Right lobe of liver (tissue), 6 donors: ENCODE measurements at regions not wholly inside any gene's neighbourhood (a gene's known extent, or its start where the extent isn't known, plus 50 kb on each side); places are given as distances from the start of the nearest gene placed in this dataset.

Experiments
- ATAC-seq, 4 donors: fragments of 200-7000 bp; cut with Tn5 transposase; one replicate each; pipeline ENCODE4 v1.9.1; 2020; ENCODE audit warnings: mild to moderate bottlenecking in 4 of 4, moderate library complexity in 4 of 4
- DNase-seq, 3 donors: peaks; one replicate each; pipeline ENCODE4 v3.0.0-alpha.2; 2020
- H3K27ac ChIP-seq, 3 donors: fragments of 200-600 bp; one replicate each; pipeline ENCODE4 v1.8.0; 2022
- H3K27me3 ChIP-seq, 2 donors: fragments of 200-600 bp; one replicate each; pipeline ENCODE4 v1.8.0; 2022
- H3K36me3 ChIP-seq, 4 donors: fragments of 200-600 bp; sonication (generic) in 1 of 4; one replicate each; pipeline versions ENCODE4 v1.5.1 to v1.8.0; 2017 to 2022; ENCODE audit warnings: control low read depth in 1 of 4
- H3K4me1 ChIP-seq, 4 donors: fragments of 200-600 bp; sonication (generic) in 1 of 4; one replicate each; pipeline versions ENCODE4 v1.5.1 to v1.8.0; 2017 to 2022; ENCODE audit warnings: control low read depth in 1 of 4
- H3K4me3 ChIP-seq, 3 donors: fragments of 200-600 bp; one replicate each; pipeline ENCODE4 v1.8.0; 2022
- H3K9me3 ChIP-seq, 4 donors: fragments of 200-600 bp; sonication (generic) in 1 of 4; one replicate each; pipeline versions ENCODE4 v1.5.1 to v1.8.0; 2017 to 2022; ENCODE audit warnings: control low read depth in 1 of 4
- CTCF ChIP-seq, 4 donors: fragments of 200-600 bp in 3 of 4; fragments of 450-650 bp in 1 of 4; IDR thresholded peaks; one replicate each; pipeline versions ENCODE4 v1.5.1 to v1.8.0; 2016 to 2022; ENCODE audit warnings: antibody characterized with exemption in 4 of 4, mild to moderate bottlenecking in 2 of 4
- POLR2A ChIP-seq: fragments of 450-650 bp; IDR thresholded peaks from one replicate; pipeline ENCODE4 v1.6.1; 2017; ENCODE audit warnings: antibody characterized with exemption, mild to moderate bottlenecking
- WGBS: methylation state at CpG from one replicate; pipeline ENCODE4 v1.1.6; 2018; ENCODE audit warnings: low coverage, low lambda C conversion rate; ENCODE audit not compliant: insufficient coverage; ENCODE audit errors: missing lambda C conversion rate; 5-methylcytosine and 5-hydroxymethylcytosine counted together
- intact Hi-C, 2 donors: fragments of 100-400 bp; cut with DNase I; formaldehyde crosslinking; loops; one replicate each; pipeline versions ENCODE4 v1.11.2 to v1.14.1; 2022
- donor health status: DM: no; HTN: yes; CAD: no.
- donor health status: DM: no; HTN: no; CAD: no.
- donor health status: DM: no; HTN: no; CAD: no.
- donor health status: DM: no; HTN: yes; CAD: no.
- donor health status: DM: no; HTN: yes; CAD: no.

GRCh38 chr21:19405326-19405725 lies 1001.7 kb upstream of the TMPRSS15 start:
- Histone ChIP-seq H3K4me3 (no peak overlapping the region), H3K4me1 (no peaks in the 10 kb centered on the region), H3K27me3 (no peaks in the 10 kb centered on the region), H3K9me3 (no peaks in the 10 kb centered on the region), H3K36me3 (no peaks in the 10 kb centered on the region), H3K27ac (no peak overlapping the region)
- ATAC-seq, result no peak
- no peak for DNase-seq
- 34% methylated on average over 2 of the region's 2 CpGs for WGBS
- intact Hi-C loops, result no loop called here
- TF ChIP-seq POLR2A (no peak), CTCF (IDR thresholded peaks at IDR 0.05) (no peak)

- no peak overlapping the region for H3K4me3 ChIP-seq
- TF ChIP-seq POLR2A, result no peak
- intact Hi-C loops, result no loop called here
These were observed 1017.0 kb upstream of the TMPRSS15 start for GRCh38 chr21:19420565-19420964.

GRCh38 chr21:19433623-19434022 lies 1030.0 kb upstream of the TMPRSS15 start:
- 47% methylated on average over 4 of the region's 4 CpGs for WGBS
- H3K27me3 ChIP-seq, result no peaks in the 10 kb centered on the region

More at GRCh38 chr21:19420565-19420964, 1017.0 kb upstream of the TMPRSS15 start:
- DNase-seq (no peak), ATAC-seq (no peak)
- no peaks in the 10 kb centered on the region for H3K27me3 ChIP-seq
- 46% methylated on average over 3 of the region's 3 CpGs for WGBS
- H3K27ac ChIP-seq, result no peak overlapping the region
- H3K4me1 ChIP-seq, result no peaks in the 10 kb centered on the region
- no peaks in the 10 kb centered on the region for H3K9me3 ChIP-seq
- no peaks in the 10 kb centered on the region for H3K36me3 ChIP-seq

GRCh38 chr21:19440792-19441655 lies 1037.4 kb upstream of the TMPRSS15 start:
- TF ChIP-seq POLR2A (no peak), CTCF (IDR thresholded peaks at IDR 0.05) (no peak)
- DNase-seq, result no peak
- H3K36me3 ChIP-seq, result no peaks in the 10 kb centered on the region
- WGBS, result 27% methylated on average over 10 of the region's 10 CpGs
- H3K4me3 ChIP-seq, result no peak overlapping the region
- H3K27me3 ChIP-seq, result no peaks in the 10 kb centered on the region
- no peak for ATAC-seq
- no peaks in the 10 kb centered on the region for H3K9me3 ChIP-seq
- intact Hi-C loops, result no loop called here
- H3K27ac ChIP-seq, result no peak overlapping the region
- H3K4me1 ChIP-seq, result no peaks in the 10 kb centered on the region

More at GRCh38 chr21:19433623-19434022, 1030.0 kb upstream of the TMPRSS15 start:
- TF ChIP-seq CTCF (IDR thresholded peaks at IDR 0.05) (no peak), POLR2A (no peak)
- Histone ChIP-seq H3K36me3 (no peaks in the 10 kb centered on the region), H3K4me1 (no peaks in the 10 kb centered on the region), H3K4me3 (no peak overlapping the region), H3K27ac (no peak overlapping the region), H3K9me3 (no peaks in the 10 kb centered on the region)
- no peak for DNase-seq
- intact Hi-C loops, result no loop called here
- no peak for ATAC-seq

- no peak for ATAC-seq
- intact Hi-C loops, result no loop called here
- 50% methylated on average over 1 of the region's 1 CpG for WGBS
- Histone ChIP-seq H3K27me3 (no peaks in the 10 kb centered on the region), H3K4me3 (no peak overlapping the region), H3K4me1 (no peaks in the 10 kb centered on the region), H3K9me3 (no peaks in the 10 kb centered on the region), H3K27ac (no peak overlapping the region), H3K36me3 (no peaks in the 10 kb centered on the region)
- TF ChIP-seq CTCF (IDR thresholded peaks at IDR 0.05), result no peak
- no peak for TF ChIP-seq POLR2A
- DNase-seq, result no peak
These were observed 1054.7 kb upstream of the TMPRSS15 start for GRCh38 chr21:19458295-19458694.
